ENCODE measurements at regions not wholly inside any gene's neighbourhood (a gene's known extent, or its start where the extent isn't known, plus 50 kb on each side); places are given as distances from the start of the nearest gene placed in this dataset.
"Not testable (repeated sequence)": the region's sequence is repeated elsewhere in the genome, so short reads cannot be mapped to it uniquely, and the experiment has no call there.

- H3K4me1 Mint-ChIP-seq; H3K36me3 ChIP-seq; H3K9me3 ChIP-seq (ENCODE audit: low read depth); H2AFZ ChIP-seq (replicated peaks); H3K4me2 ChIP-seq; H3K27me3 Mint-ChIP-seq (ENCODE audit: insufficient read depth, low read depth); H3K27ac ChIP-seq; H3F3A ChIP-seq (ENCODE audit: low read depth); H3K9me3 Mint-ChIP-seq; H3K27ac Mint-ChIP-seq; H4K20me1 ChIP-seq (ENCODE audit: low read depth); H3K4me3 ChIP-seq; H3K79me2 ChIP-seq (ENCODE audit: low read depth); H3K4me1 ChIP-seq; H3K36me3 Mint-ChIP-seq; H3K9ac ChIP-seq; H3K27me3 ChIP-seq; DNase-seq (ENCODE audit: low spot score): not testable (repeated sequence)
- H3K4me3 Mint-ChIP-seq: peak overlapping the region; percentile 48
These were observed 159.1 kb upstream of the ZNF469 start for GRCh38 chr16:88223696-88224095.

- not testable (repeated sequence) for H3K27ac Mint-ChIP-seq
These were observed 158.4 kb upstream of the ZNF469 start for GRCh38 chr16:88224131-88224898.

GRCh38 chr16:88225640-88226230, 157.0 kb upstream of the ZNF469 start:
- not testable (repeated sequence) for H3K36me3 ChIP-seq; H3K4me1 Mint-ChIP-seq; H3K9ac ChIP-seq; H3K79me2 ChIP-seq (ENCODE audit: low read depth); H3K4me3 ChIP-seq; H3K9me3 Mint-ChIP-seq; H3K36me3 Mint-ChIP-seq; H3F3A ChIP-seq (ENCODE audit: low read depth); H3K9me3 ChIP-seq (ENCODE audit: low read depth); H3K27me3 Mint-ChIP-seq (ENCODE audit: insufficient read depth, low read depth); H3K27ac Mint-ChIP-seq; H3K4me1 ChIP-seq; H4K20me1 ChIP-seq (ENCODE audit: low read depth); H3K4me3 Mint-ChIP-seq; H3K27ac ChIP-seq; H2AFZ ChIP-seq (replicated peaks); H3K27me3 ChIP-seq; DNase-seq (ENCODE audit: low spot score); H3K4me2 ChIP-seq

More at GRCh38 chr16:88224131-88224898, 158.4 kb upstream of the ZNF469 start:
- not testable (repeated sequence) for H3K27ac ChIP-seq; H3K4me1 Mint-ChIP-seq; H3K36me3 ChIP-seq; H3K27me3 ChIP-seq; H4K20me1 ChIP-seq (ENCODE audit: low read depth); H3K4me3 ChIP-seq; H3K9me3 Mint-ChIP-seq; H3K9ac ChIP-seq; H2AFZ ChIP-seq (replicated peaks); DNase-seq (ENCODE audit: low spot score); H3K4me1 ChIP-seq; H3K79me2 ChIP-seq (ENCODE audit: low read depth); H3K27me3 Mint-ChIP-seq (ENCODE audit: insufficient read depth, low read depth); H3K9me3 ChIP-seq (ENCODE audit: low read depth); H3K36me3 Mint-ChIP-seq; H3F3A ChIP-seq (ENCODE audit: low read depth); H3K4me2 ChIP-seq
- peak overlapping the region; percentile 48 for H3K4me3 Mint-ChIP-seq

GRCh38 chr16:88226302-88226701, 156.5 kb upstream of the ZNF469 start:
- not testable (repeated sequence) for H3K79me2 ChIP-seq (ENCODE audit: low read depth); H3K27ac ChIP-seq; H4K20me1 ChIP-seq (ENCODE audit: low read depth); H3K9me3 ChIP-seq (ENCODE audit: low read depth); H3K36me3 Mint-ChIP-seq; H3K36me3 ChIP-seq; H3K4me3 ChIP-seq; H3K9ac ChIP-seq; H3K4me3 Mint-ChIP-seq; H2AFZ ChIP-seq (replicated peaks); H3F3A ChIP-seq (ENCODE audit: low read depth); H3K4me1 Mint-ChIP-seq; H3K27ac Mint-ChIP-seq; H3K4me2 ChIP-seq; H3K27me3 Mint-ChIP-seq (ENCODE audit: insufficient read depth, low read depth); H3K27me3 ChIP-seq; DNase-seq (ENCODE audit: low spot score); H3K4me1 ChIP-seq; H3K9me3 Mint-ChIP-seq

GRCh38 chr16:88227026-88227721, 155.6 kb upstream of the ZNF469 start:
- not testable (repeated sequence) for H3K9ac ChIP-seq; H3K4me3 Mint-ChIP-seq; H3K9me3 Mint-ChIP-seq; H3K27ac Mint-ChIP-seq; H3K36me3 ChIP-seq; H2AFZ ChIP-seq (replicated peaks); H3F3A ChIP-seq (ENCODE audit: low read depth); H3K27ac ChIP-seq; H3K4me3 ChIP-seq; H3K79me2 ChIP-seq (ENCODE audit: low read depth); DNase-seq (ENCODE audit: low spot score); H3K4me2 ChIP-seq; H3K27me3 ChIP-seq; H3K27me3 Mint-ChIP-seq (ENCODE audit: insufficient read depth, low read depth); H3K4me1 ChIP-seq; H3K4me1 Mint-ChIP-seq; H3K9me3 ChIP-seq (ENCODE audit: low read depth); H4K20me1 ChIP-seq (ENCODE audit: low read depth); H3K36me3 Mint-ChIP-seq

GRCh38 chr16:88227722-88228482, 154.9 kb upstream of the ZNF469 start:
- H3K27ac ChIP-seq; H3K9me3 ChIP-seq (ENCODE audit: low read depth); H3K4me1 ChIP-seq; H3F3A ChIP-seq (ENCODE audit: low read depth); H3K27me3 Mint-ChIP-seq (ENCODE audit: insufficient read depth, low read depth); H3K9me3 Mint-ChIP-seq; H3K27me3 ChIP-seq; H3K4me1 Mint-ChIP-seq; H3K4me2 ChIP-seq; H3K27ac Mint-ChIP-seq; H3K36me3 Mint-ChIP-seq; H3K36me3 ChIP-seq; H4K20me1 ChIP-seq (ENCODE audit: low read depth); DNase-seq (ENCODE audit: low spot score); H2AFZ ChIP-seq (replicated peaks); H3K9ac ChIP-seq; H3K79me2 ChIP-seq (ENCODE audit: low read depth); H3K4me3 ChIP-seq; H3K4me3 Mint-ChIP-seq: not testable (repeated sequence)

GRCh38 chr16:88228751-88229150, 154.0 kb upstream of the ZNF469 start:
- not testable (repeated sequence) for H3K9me3 ChIP-seq (ENCODE audit: low read depth); H3F3A ChIP-seq (ENCODE audit: low read depth); DNase-seq (ENCODE audit: low spot score); H3K4me2 ChIP-seq; H3K79me2 ChIP-seq (ENCODE audit: low read depth); H3K36me3 Mint-ChIP-seq; H3K27ac ChIP-seq; H2AFZ ChIP-seq (replicated peaks); H3K9ac ChIP-seq; H3K4me3 Mint-ChIP-seq; H3K27ac Mint-ChIP-seq; H3K4me3 ChIP-seq; H3K4me1 Mint-ChIP-seq; H4K20me1 ChIP-seq (ENCODE audit: low read depth); H3K27me3 ChIP-seq; H3K36me3 ChIP-seq; H3K27me3 Mint-ChIP-seq (ENCODE audit: insufficient read depth, low read depth); H3K9me3 Mint-ChIP-seq; H3K4me1 ChIP-seq
